NOMO-1 treated with dmso at 0.1 percent for 144 hours (cell line): ENCODE measurements at regions not wholly inside any gene's neighbourhood (a gene's known extent, or its start where the extent isn't known, plus 50 kb on each side); places are given as distances from the start of the nearest gene placed in this dataset.
"Not testable (repeated sequence)": the region's sequence is repeated elsewhere in the genome, so short reads cannot be mapped to it uniquely, and the experiment has no call there.

Source experiments
- DNase-seq: peaks from one replicate; lab custom pipeline; 2025; ENCODE audit not compliant: unreplicated experiment; lab: John Stamatoyannopoulos, UW

GRCh38 chr5:174462129-174462528 is 262.3 kb upstream of the MSX2 start:
- no peak for DNase-seq

- no peak for DNase-seq
Measured at GRCh38 chr5:174464504-174465165, 259.7 kb upstream of the MSX2 start.

GRCh38 chr5:174471528-174471927 is 252.9 kb upstream of the MSX2 start:
- not testable (repeated sequence) for DNase-seq

- no peak for DNase-seq
Measured at GRCh38 chr5:174472956-174473355, 251.4 kb upstream of the MSX2 start.

- DNase-seq: not testable (repeated sequence)
Measured at GRCh38 chr5:174476001-174476400, 248.4 kb upstream of the MSX2 start.

- DNase-seq: no peak
Measured at GRCh38 chr5:174479325-174479724, 245.1 kb upstream of the MSX2 start.

- no peak for DNase-seq
Measured at GRCh38 chr5:174481737-174482136, 242.6 kb upstream of the MSX2 start.

GRCh38 chr5:174482607-174483024 is 241.8 kb upstream of the MSX2 start:
- no peak for DNase-seq

- DNase-seq: no peak
Measured at GRCh38 chr5:174483411-174483810, 241.0 kb upstream of the MSX2 start.

GRCh38 chr5:174489215-174489614 is 235.2 kb upstream of the MSX2 start:
- DNase-seq: no peak

- DNase-seq: no peak
Measured at GRCh38 chr5:174489920-174490597, 234.3 kb upstream of the MSX2 start.

GRCh38 chr5:174490728-174491127 is 233.7 kb upstream of the MSX2 start:
- no peak for DNase-seq

- no peak for DNase-seq
Measured at GRCh38 chr5:174491265-174491664, 233.1 kb upstream of the MSX2 start.

GRCh38 chr5:174491761-174492350 is 232.5 kb upstream of the MSX2 start:
- DNase-seq: no peak

- no peak for DNase-seq
Measured at GRCh38 chr5:174493530-174493929, 230.9 kb upstream of the MSX2 start.

- not testable (repeated sequence) for DNase-seq
Measured at GRCh38 chr5:174497939-174498338, 226.4 kb upstream of the MSX2 start.

GRCh38 chr5:174498575-174498974 is 225.8 kb upstream of the MSX2 start:
- not testable (repeated sequence) for DNase-seq

GRCh38 chr5:174500636-174501035 is 223.7 kb upstream of the MSX2 start:
- no peak for DNase-seq

GRCh38 chr5:174501461-174502069 is 222.8 kb upstream of the MSX2 start:
- no peak for DNase-seq

- no peak for DNase-seq
Measured at GRCh38 chr5:174503086-174503460, 221.3 kb upstream of the MSX2 start.

GRCh38 chr5:174503461-174504265 is 220.7 kb upstream of the MSX2 start:
- peak; percentile 37 for DNase-seq
